GM13977 (cell line): ENCODE measurements at regions not wholly inside any gene's neighbourhood (a gene's known extent, or its start where the extent isn't known, plus 50 kb on each side); places are given as distances from the start of the nearest gene placed in this dataset.
"Not testable (repeated sequence)": the region's sequence is repeated elsewhere in the genome, so short reads cannot be mapped to it uniquely, and the experiment has no call there.

Experiments used
- DNase-seq: peaks from one replicate; pipeline ENCODE4 v3.0.0; 2012; ENCODE audit warnings: low spot score
- CTCF ChIP-seq: IDR thresholded peaks from 2 replicates; pipeline ENCODE4 v1.5.1; 2012; ENCODE audit warnings: mild to moderate bottlenecking, control low read depth; ENCODE audit not compliant: insufficient read depth; ENCODE audit errors: extremely low read depth, missing control alignments
- in situ Hi-C: fragments of 300-500 bp; cut with MboI; formaldehyde crosslinking; loops from one replicate; pipeline ENCODE4 v1.12.0; 2022; ENCODE audit warnings: low sequenced_read_pairs, low pct_unique_long_range_greater_than_20kb, mixed read lengths, inconsistent platforms; ENCODE audit not compliant: unreplicated experiment

- DNase-seq = no peak
- no peak for TF ChIP-seq CTCF
- in situ Hi-C loops = no loop called here
Measured at GRCh38 chr1:230561570-230561969, 80.7 kb upstream of the COG2 start.

- no peak for DNase-seq
- no peak for TF ChIP-seq CTCF
- in situ Hi-C loops = no loop called here
Measured at GRCh38 chr1:230558324-230558723, 84.0 kb upstream of the COG2 start.

- in situ Hi-C loops = no loop called here
- DNase-seq = no peak
- TF ChIP-seq CTCF = no peak
Measured at GRCh38 chr1:230556453-230556852, 85.8 kb upstream of the COG2 start.

GRCh38 chr1:230555814-230556213, 86.5 kb upstream of the COG2 start:
- in situ Hi-C loops = no loop called here
- TF ChIP-seq CTCF = no peak
- no peak for DNase-seq

GRCh38 chr1:230552880-230553279, 89.4 kb upstream of the COG2 start:
- in situ Hi-C loops = no loop called here

GRCh38 chr1:230550945-230551344, 91.3 kb upstream of the COG2 start:
- in situ Hi-C loops, DNase-seq: not testable (repeated sequence)

More at GRCh38 chr1:230552880-230553279, 89.4 kb upstream of the COG2 start:
- TF ChIP-seq CTCF = no peak
- no peak for DNase-seq

GRCh38 chr1:230550428-230550827, 91.9 kb upstream of the COG2 start:
- in situ Hi-C loops = no loop called here
- no peak for DNase-seq
- no peak for TF ChIP-seq CTCF
